ENCODE measurements at regions not wholly inside any gene's neighbourhood (a gene's known extent, or its start where the extent isn't known, plus 50 kb on each side); places are given as distances from the start of the nearest gene placed in this dataset.

DNA sequence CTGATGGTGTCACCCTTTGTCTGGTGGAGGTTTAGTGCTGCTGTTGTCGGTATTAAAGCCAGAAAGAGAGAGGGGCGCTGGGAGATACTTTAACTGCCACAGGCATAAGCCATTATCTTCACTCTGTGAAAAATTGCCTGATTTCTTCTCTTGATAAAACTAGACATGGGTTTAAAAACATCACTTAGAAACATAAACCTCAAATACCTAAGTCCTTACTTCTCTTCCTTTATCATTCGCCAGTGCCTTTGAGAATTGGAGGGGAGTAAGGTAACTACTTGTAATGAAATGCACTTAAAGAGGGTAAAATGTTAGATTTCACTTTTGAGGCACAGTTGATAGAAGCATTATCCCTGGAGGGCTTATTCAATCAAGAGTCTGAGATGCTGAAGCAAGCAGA, 434.5 kb downstream of the OLFM4 start:
- H3K27me3 Mint-ChIP-seq (ENCODE audit: low read depth) = 0 out of 2 replicates have a peak, but pooled peaks cover 1% of the 10 kb centered on the region
- Histone ChIP-seq H3K4me1 (ENCODE audit: insufficient read depth, low read length) (no peaks in the 10 kb centered on the region), H3K56ac (ENCODE audit: insufficient read length, low read depth, low read length) (no peak overlapping the region), H3K9ac (ENCODE audit: extremely low read depth, insufficient read length, low read length) (no peak overlapping the region), H3K27me3 (ENCODE audit: insufficient read depth, low read length) (no peaks in the 10 kb centered on the region), H3K23ac (ENCODE audit: insufficient read length, low read depth, low read length) (no peak overlapping the region), H3K79me1 (ENCODE audit: insufficient read depth, low read depth, low read length, poor library complexity, severe bottlenecking) (no peaks in the 10 kb centered on the region), H3K18ac (ENCODE audit: insufficient read length, low read depth, low read length) (no peak overlapping the region), H3T11ph (ENCODE audit: low read length) (no peak overlapping the region), H3K4me2 (ENCODE audit: insufficient read depth, insufficient read length, low read length) (no peak overlapping the region), H2BK120ac (ENCODE audit: low read depth, low read length, poor library complexity, severe bottlenecking) (no peak overlapping the region), H3K14ac (ENCODE audit: insufficient read depth, low read length) (no peak overlapping the region), H2AFZ (ENCODE audit: low read length) (no peak overlapping the region), H3K79me2 (ENCODE audit: insufficient read depth, low read length) (no peaks in the 10 kb centered on the region), H3K4ac (ENCODE audit: low read depth, low read length) (no peak overlapping the region), H3K23me2 (ENCODE audit: insufficient read length, low read depth, low read length, poor library complexity, severe bottlenecking) (no peaks in the 10 kb centered on the region), H2BK15ac (ENCODE audit: low read depth, low read length) (no peak overlapping the region), H2AK5ac (ENCODE audit: insufficient read length, low read length) (no peak overlapping the region), H2BK5ac (ENCODE audit: insufficient read length, low read length) (no peak overlapping the region), H2BK20ac (ENCODE audit: low read depth, low read length, poor library complexity, severe bottlenecking) (no peak overlapping the region), H2BK12ac (ENCODE audit: insufficient read length, low read depth, low read length) (no peak overlapping the region), H3K9me3 (ENCODE audit: control insufficient read depth, low read depth, low read length) (no peaks in the 10 kb centered on the region), H4K20me1 (ENCODE audit: control insufficient read depth, insufficient read depth, insufficient read length) (no peaks in the 10 kb centered on the region), H4K8ac (replicated peaks; ENCODE audit: insufficient read length, low read depth, low read length) (no peak overlapping the region), H4K91ac (ENCODE audit: insufficient read length, low read depth, low read length) (no peak overlapping the region), H4K5ac (ENCODE audit: insufficient read length, low read depth, low read length) (no peak overlapping the region), H3K27ac (ENCODE audit: insufficient read length, low read depth, low read length) (no peak overlapping the region)
- no CpG with 5 or more reads among the region's 3 CpGs for WGBS (ENCODE audit: extremely low coverage, insufficient read length, low lambda C conversion rate)
- no peaks in the 10 kb centered on the region for H3K36me3 Mint-ChIP-seq (ENCODE audit: insufficient read depth in 1 of 3, low read depth in 3 of 3)
- DNase-seq = no peak
- no peak overlapping the region for H3K27ac Mint-ChIP-seq
- H3K9me3 Mint-ChIP-seq = no peaks in the 10 kb centered on the region; a peak in 1 of 5 replicates
- peaks cover 9 to 13% of the 10 kb centered on the region in 2 experiments; a peak in 3 of 4 replicates for H3K4me1 Mint-ChIP-seq
- H3K4me3 Mint-ChIP-seq = no peak overlapping the region
- TF ChIP-seq, protein P1, sequence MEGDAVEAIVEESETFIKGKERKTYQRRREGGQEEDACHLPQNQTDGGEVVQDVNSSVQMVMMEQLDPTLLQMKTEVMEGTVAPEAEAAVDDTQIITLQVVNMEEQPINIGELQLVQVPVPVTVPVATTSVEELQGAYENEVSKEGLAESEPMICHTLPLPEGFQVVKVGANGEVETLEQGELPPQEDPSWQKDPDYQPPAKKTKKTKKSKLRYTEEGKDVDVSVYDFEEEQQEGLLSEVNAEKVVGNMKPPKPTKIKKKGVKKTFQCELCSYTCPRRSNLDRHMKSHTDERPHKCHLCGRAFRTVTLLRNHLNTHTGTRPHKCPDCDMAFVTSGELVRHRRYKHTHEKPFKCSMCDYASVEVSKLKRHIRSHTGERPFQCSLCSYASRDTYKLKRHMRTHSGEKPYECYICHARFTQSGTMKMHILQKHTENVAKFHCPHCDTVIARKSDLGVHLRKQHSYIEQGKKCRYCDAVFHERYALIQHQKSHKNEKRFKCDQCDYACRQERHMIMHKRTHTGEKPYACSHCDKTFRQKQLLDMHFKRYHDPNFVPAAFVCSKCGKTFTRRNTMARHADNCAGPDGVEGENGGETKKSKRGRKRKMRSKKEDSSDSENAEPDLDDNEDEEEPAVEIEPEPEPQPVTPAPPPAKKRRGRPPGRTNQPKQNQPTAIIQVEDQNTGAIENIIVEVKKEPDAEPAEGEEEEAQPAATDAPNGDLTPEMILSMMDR (conservative IDR thresholded peaks at IDR 0.05) = no peak

Measured in H9 (cell line).